PC-3 (cell line): ENCODE measurements at regions not wholly inside any gene's neighbourhood (a gene's known extent, or its start where the extent isn't known, plus 50 kb on each side); places are given as distances from the start of the nearest gene placed in this dataset.

Source experiments
- ATAC-seq: fragments of 200-7000 bp; cut with Tn5 transposase; 2 replicates; pipeline ENCODE4 v1.9.1; 2020; ENCODE audit warnings: mild to moderate bottlenecking, moderate library complexity
- BruUV-seq: library from RNA; stranded (reverse); fragments of 400-500 nt; replicated peaks from 2 replicates; lab custom pipeline; 2021; lab: Mats Ljungman, UMichigan
- CTCF ChIA-PET: fragments of 300-600 bp; sonication (Branson Sonifier 250); formaldehyde crosslinking; loops from one replicate; lab custom pipeline; 2022; ENCODE audit warnings: antibody characterized with exemption; lab: Charles Lee
- POLR2A ChIA-PET: fragments of 300-600 bp; sonication (Branson Sonifier 250); formaldehyde crosslinking; loops from one replicate; lab custom pipeline; 2022; ENCODE audit warnings: antibody characterized with exemption; ENCODE audit not compliant: unreplicated experiment; lab: Charles Lee
- DNase-seq: peaks from one replicate; pipeline ENCODE4 v3.0.0-alpha.2; 2015
- H2AFZ ChIP-seq: fragments of 300-600 bp; sonication (generic); 2 replicates; pipeline ENCODE4 v1.6.0; 2016; ENCODE audit warnings: antibody characterized with exemption, low read length
- H3F3A ChIP-seq: fragments of 300-600 bp; sonication (generic); one replicate; pipeline ENCODE4 v1.6.0; 2017; ENCODE audit warnings: antibody characterized with exemption, low read length, control low read depth, mild to moderate bottlenecking; ENCODE audit not compliant: unreplicated experiment
- H3K27ac ChIP-seq: fragments of 300-600 bp; sonication (generic); 2 replicates; pipeline ENCODE4 v1.5.1; 2016; ENCODE audit warnings: mild to moderate bottlenecking, low read length
- H3K27me3 ChIP-seq: fragments of 300-600 bp; sonication (generic); 2 replicates; pipeline ENCODE4 v1.6.1; 2016; ENCODE audit warnings: low read length, mixed read lengths
- H3K36me3 ChIP-seq: fragments of 300-600 bp; sonication (generic); 2 replicates; pipeline ENCODE4 v1.6.1; 2016; ENCODE audit warnings: low read depth, mixed run types, low read length, mixed read lengths
- H3K4me1 ChIP-seq: fragments of 300-600 bp; sonication (generic); 2 replicates; pipeline ENCODE4 v1.5.1; 2016; ENCODE audit warnings: low read length; ENCODE audit not compliant: insufficient read depth
- H3K4me2 ChIP-seq: fragments of 300-600 bp; sonication (generic); 2 replicates; pipeline ENCODE4 v1.6.0; 2016; ENCODE audit warnings: low read length
- H3K4me3 ChIP-seq: fragments of 300-600 bp; sonication (generic); 2 replicates; pipeline ENCODE4 v1.5.1; 2016; ENCODE audit warnings: mild to moderate bottlenecking, low read length, mixed read lengths
- H3K79me2 ChIP-seq: fragments of 300-600 bp; sonication (generic); 2 replicates; pipeline ENCODE4 v1.6.1; 2017; ENCODE audit warnings: low read length, mixed read lengths
- H3K9ac ChIP-seq: fragments of 300-600 bp; sonication (generic); 2 replicates; pipeline ENCODE4 v1.6.0; 2016; ENCODE audit warnings: mild to moderate bottlenecking, low read length
- H3K9me2 ChIP-seq: fragments of 300-600 bp; sonication (generic); replicated peaks from 2 replicates; pipeline ENCODE4 v1.6.1; 2016; ENCODE audit warnings: mixed run types, low read length, mixed read lengths
- H3K9me3 ChIP-seq: fragments of 300-600 bp; sonication (generic); 2 replicates; pipeline ENCODE4 v1.6.1; 2016; ENCODE audit warnings: low read length, mixed read lengths
- H4K20me1 ChIP-seq: fragments of 300-600 bp; sonication (generic); 2 replicates; pipeline ENCODE4 v1.6.1; 2016; ENCODE audit warnings: low read length, mixed read lengths
- CTCF ChIP-seq: fragments of 300-600 bp; sonication (generic); conservative IDR thresholded peaks from 2 replicates; pipeline ENCODE4 v1.5.1; 2017; ENCODE audit warnings: antibody characterized with exemption, low read depth, mild to moderate bottlenecking, low read length
- EZH2 ChIP-seq: fragments of 300-600 bp; sonication (generic); IDR thresholded peaks from one replicate; pipeline ENCODE4 v1.6.1; 2017; ENCODE audit warnings: antibody characterized with exemption, mild to moderate bottlenecking, low read length; ENCODE audit not compliant: unreplicated experiment
- EZH2phosphoT487 ChIP-seq: fragments of 300-600 bp; sonication (generic); IDR thresholded peaks from 2 replicates; pipeline ENCODE4 v1.6.1; 2018; ENCODE audit warnings: mild to moderate bottlenecking, antibody characterized with exemption, low read length, borderline replicate concordance
- intact Hi-C: fragments of 100-400 bp; cut with micrococcal nuclease; formaldehyde crosslinking; loops from 2 replicates; pipeline ENCODE4 v1.9.0; 2023

GRCh38 chr4:128573781-128574508 is 235.6 kb upstream of the JADE1 start:
- no TSS peak for BruUV-seq
- Histone ChIP-seq H3K9ac (no peak overlapping the region), H3K36me3 (no peaks in the 10 kb centered on the region), H3F3A (no peaks in the 10 kb centered on the region), H3K9me2 (no peaks in the 10 kb centered on the region), H3K4me1 (peaks cover 24% of the 10 kb centered on the region), H3K27me3 (no peaks in the 10 kb centered on the region), H4K20me1 (no peaks in the 10 kb centered on the region), H3K27ac (no peak overlapping the region), H2AFZ (no peak overlapping the region), H3K9me3 (no peaks in the 10 kb centered on the region), H3K4me3 (no peak overlapping the region), H3K4me2 (no peak overlapping the region), H3K79me2 (no peaks in the 10 kb centered on the region)
- peak; percentile 19 for DNase-seq
- intact Hi-C loops = loop anchor here (2.0 kb wide), 1 partner anchor 235 kb away; the partner anchor contains the start of gene JADE1
- no peak for TF ChIP-seq CTCF
- TF ChIP-seq EZH2phosphoT487 = no peak
- no peak for TF ChIP-seq EZH2
- ChIA-PET POLR2A (no interaction called here), CTCF (interaction anchor here (0.6 kb wide), 1 partner anchor 146 kb away, joined by 3 read pairs; no protein-coding TSS in a partner anchor)
- ATAC-seq = no peak

GRCh38 chr4:128572778-128573241 is 236.7 kb upstream of the JADE1 start:
- Histone ChIP-seq H4K20me1 (no peaks in the 10 kb centered on the region), H3K4me2 (no peak overlapping the region; the same call in 1 of the 2 replicates), H3F3A (no peaks in the 10 kb centered on the region), H2AFZ (no peak overlapping the region), H3K9me3 (no peaks in the 10 kb centered on the region), H3K9me2 (no peaks in the 10 kb centered on the region), H3K4me1 (peaks cover 24% of the 10 kb centered on the region), H3K27me3 (no peaks in the 10 kb centered on the region), H3K27ac (no peak overlapping the region), H3K79me2 (no peaks in the 10 kb centered on the region), H3K9ac (no peak overlapping the region), H3K4me3 (no peak overlapping the region), H3K36me3 (no peaks in the 10 kb centered on the region)
- TF ChIP-seq EZH2 = no peak
- no peak for TF ChIP-seq EZH2phosphoT487
- no peak for TF ChIP-seq CTCF
- intact Hi-C loops = no loop called here
- DNase-seq (peak; percentile 38), ATAC-seq (no peak; the same call in 1 of the 2 replicates)
- CTCF ChIA-PET = no interaction called here
- POLR2A ChIA-PET = no interaction called here
- BruUV-seq = no TSS peak

DNA sequence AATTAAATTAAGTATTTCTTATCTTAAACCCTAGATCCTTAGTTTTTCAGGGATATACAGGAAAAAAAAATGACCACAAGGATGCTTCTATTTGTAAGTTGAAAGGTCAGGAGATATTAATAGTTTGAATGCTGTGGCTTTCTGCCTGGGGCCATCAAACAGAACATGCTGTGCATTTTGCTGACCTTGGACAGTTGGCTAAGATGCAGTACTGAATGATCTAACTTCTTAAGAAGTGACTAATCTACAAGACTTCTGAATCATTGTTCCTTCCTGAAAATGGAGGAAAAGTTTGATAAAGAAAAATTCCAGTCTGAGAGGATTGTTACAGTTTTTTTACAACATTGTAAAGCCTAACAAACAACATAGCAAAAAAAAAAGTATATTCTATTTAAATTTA is 237.8 kb upstream of the JADE1 start:
- H3K79me2 ChIP-seq = no peaks in the 10 kb centered on the region
- H3F3A ChIP-seq = no peaks in the 10 kb centered on the region
- CTCF ChIA-PET = no interaction called here
- no peaks in the 10 kb centered on the region for H3K27me3 ChIP-seq
- no peaks in the 10 kb centered on the region for H4K20me1 ChIP-seq
- no peak overlapping the region for H3K27ac ChIP-seq
- DNase-seq = peak; percentile 78
- H3K4me1 ChIP-seq = peaks cover 29% of the 10 kb centered on the region
- H3K4me2 ChIP-seq = no peak overlapping the region
- intact Hi-C loops = no loop called here
- H3K9me3 ChIP-seq = no peaks in the 10 kb centered on the region
- no peaks in the 10 kb centered on the region for H3K9me2 ChIP-seq
- peak; percentile 78 for ATAC-seq
- TF ChIP-seq CTCF (no peak), EZH2 (no peak), EZH2phosphoT487 (no peak)
- POLR2A ChIA-PET = no interaction called here
- H3K9ac ChIP-seq = no peak overlapping the region
- H3K36me3 ChIP-seq = no peaks in the 10 kb centered on the region
- no peak overlapping the region for H2AFZ ChIP-seq
- H3K4me3 ChIP-seq = no peak overlapping the region
- BruUV-seq = no TSS peak
